Activated CD4-positive, alpha-beta T cell treated with anti-CD3 and anti-CD28 coated beads for 48 hours (primary cell): ENCODE measurements at regions not wholly inside any gene's neighbourhood (a gene's known extent, or its start where the extent isn't known, plus 50 kb on each side); places are given as distances from the start of the nearest gene placed in this dataset.

Source experiments
- DNase-seq: peaks from one replicate; pipeline ENCODE4 v3.0.0-alpha.2; 2020

GRCh38 chr7:32171248-32171647, 101.0 kb upstream of the PDE1C start:
- no peak for DNase-seq

GRCh38 chr7:32170838-32171237, 100.6 kb upstream of the PDE1C start:
- no peak for DNase-seq

- DNase-seq = no peak
Observed at GRCh38 chr7:32169228-32169627, 99.0 kb upstream of the PDE1C start.

- DNase-seq = no peak
Observed at GRCh38 chr7:32167815-32168214, 97.6 kb upstream of the PDE1C start.

GRCh38 chr7:32167256-32167655, 97.0 kb upstream of the PDE1C start:
- no peak for DNase-seq

- DNase-seq = no peak
Observed at GRCh38 chr7:32164341-32164996, 94.3 kb upstream of the PDE1C start.

- DNase-seq = no peak
Observed at GRCh38 chr7:32163896-32164295, 93.7 kb upstream of the PDE1C start.

GRCh38 chr7:32163141-32163806, 93.1 kb upstream of the PDE1C start:
- DNase-seq = no peak

- DNase-seq = no peak
Observed at GRCh38 chr7:32161708-32162107, 91.5 kb upstream of the PDE1C start.

GRCh38 chr7:32158751-32159745, 88.8 kb upstream of the PDE1C start:
- DNase-seq = no peak

- no peak for DNase-seq
Observed at GRCh38 chr7:32158076-32158475, 87.9 kb upstream of the PDE1C start.

GRCh38 chr7:32155712-32156111, 85.5 kb upstream of the PDE1C start:
- DNase-seq = no peak

GRCh38 chr7:32154797-32155196, 84.6 kb upstream of the PDE1C start:
- DNase-seq = no peak

- no peak for DNase-seq
Observed at GRCh38 chr7:32153006-32153405, 82.8 kb upstream of the PDE1C start.

- DNase-seq = no peak
Observed at GRCh38 chr7:32152576-32152975, 82.4 kb upstream of the PDE1C start.

GRCh38 chr7:32150589-32150988, 80.4 kb upstream of the PDE1C start:
- no peak for DNase-seq

GRCh38 chr7:32150039-32150438, 79.8 kb upstream of the PDE1C start:
- no peak for DNase-seq

- DNase-seq = no peak
Observed at GRCh38 chr7:32147546-32148268, 77.5 kb upstream of the PDE1C start.

GRCh38 chr7:32145911-32146310, 75.7 kb upstream of the PDE1C start:
- DNase-seq = no peak

- DNase-seq = no peak
Observed at GRCh38 chr7:32144676-32145075, 74.5 kb upstream of the PDE1C start.

GRCh38 chr7:32143301-32143700, 73.1 kb upstream of the PDE1C start:
- DNase-seq = no peak

GRCh38 chr7:32142649-32143048, 72.4 kb upstream of the PDE1C start:
- no peak for DNase-seq
